Mammary epithelial cell (primary cell): ENCODE measurements at regions not wholly inside any gene's neighbourhood (a gene's known extent, or its start where the extent isn't known, plus 50 kb on each side); places are given as distances from the start of the nearest gene placed in this dataset.

Experiments
- CTCF ChIP-seq, 2 donors: IDR thresholded peaks in 1 of 2; conservative IDR thresholded peaks in 1 of 2; 2 replicates each; pipeline ENCODE4 v1.5.1; 2011 to 2012; ENCODE audit warnings: inconsistent platforms in 2 of 2, low read length in 2 of 2, mild to moderate bottlenecking in 2 of 2, control low read depth in 1 of 2, low read depth in 1 of 2; ENCODE audit not compliant: insufficient read depth in 1 of 2; ENCODE audit errors: extremely low read depth in 1 of 2
- EZH2 ChIP-seq: IDR thresholded peaks from 2 replicates; pipeline ENCODE4 v1.6.1; 2012; ENCODE audit warnings: low read length, inconsistent platforms, borderline replicate concordance

GRCh38 chr1:83776913-83777757, 221.8 kb downstream of the TTLL7 start:
- TF ChIP-seq CTCF (conservative IDR thresholded peaks at IDR 0.05 in 1 of 2, IDR thresholded peaks at IDR 0.05 in 1 of 2; ENCODE audit: extremely low read depth in 1 of 2, insufficient read depth in 1 of 2, low read depth in 1 of 2, low read length in 2 of 2) (no peak), EZH2 (no peak)
